ENCODE measurements at regions not wholly inside any gene's neighbourhood (a gene's known extent, or its start where the extent isn't known, plus 50 kb on each side); places are given as distances from the start of the nearest gene placed in this dataset.

GRCh38 chr2:16104949-16105668 is 164.8 kb downstream of the MYCN start:
- no peak for TF ChIP-seq CTCF (IDR thresholded peaks at IDR 0.05; ENCODE audit: low read depth, low read length)
- TF ChIP-seq POLR2A (IDR thresholded peaks at IDR 0.05; ENCODE audit: extremely low read depth, insufficient read length): no peak

Measured in NB4 (cell line).